HCT116 (cell line): ENCODE measurements at regions not wholly inside any gene's neighbourhood (a gene's known extent, or its start where the extent isn't known, plus 50 kb on each side); places are given as distances from the start of the nearest gene placed in this dataset.

Experiments used
- ATAC-seq: fragments of 200-7000 bp; cut with Tn5 transposase; 2 replicates; pipeline ENCODE4 v1.9.1; 2020; ENCODE audit warnings: mild to moderate bottlenecking, moderate library complexity
- BruUV-seq: library from RNA; stranded (reverse); fragments of 400-500 nt; replicated peaks from 2 replicates; lab custom pipeline; 2021; lab: Mats Ljungman, UMichigan
- CTCF ChIA-PET: fragments of 300-600 bp; sonication (Branson Sonifier 250); formaldehyde crosslinking; loops from one replicate; lab custom pipeline; 2021; ENCODE audit warnings: antibody characterized with exemption; lab: Charles Lee
- POLR2A ChIA-PET: fragments of 300-600, 350-600 bp; sonication (Branson Sonifier 250); formaldehyde crosslinking; loops from one replicate; lab custom pipeline; 2021; ENCODE audit warnings: antibody characterized with exemption; lab: Charles Lee
- RAD21 ChIA-PET, 2 experiments: fragments of 300-600 bp; sonication (Branson Sonifier 250); formaldehyde crosslinking; loops; one replicate each; lab custom pipeline; 2023; ENCODE audit warnings: low total read pairs in 2 of 2; ENCODE audit not compliant: uncharacterized antibody in 2 of 2, unreplicated experiment in 2 of 2, low non-redundant PET in 1 of 2; lab: Charles Lee
- DNase-seq: peaks from one replicate; pipeline ENCODE4 v3.0.0-alpha.2; 2010; ENCODE audit warnings: low read depth, low spot score
- H2AFZ ChIP-seq: fragments of 200-600 bp; shearing (Covaris generic), sonication (generic); 2 replicates; pipeline ENCODE4 v1.6.1; 2017; ENCODE audit warnings: low read depth, mixed run types, mixed read lengths, antibody characterized with exemption, low read length; ENCODE audit not compliant: poor library complexity, severe bottlenecking
- H3K27ac ChIP-seq: 2 replicates; pipeline ENCODE4 v1.5.1; 2012; ENCODE audit warnings: low read depth, low read length
- H3K27me3 ChIP-seq: fragments of 200-600 bp; sonication (generic); 2 replicates; pipeline ENCODE4 v1.6.1; 2016; ENCODE audit warnings: mixed run types, low read length, mixed read lengths; ENCODE audit not compliant: insufficient read depth
- H3K36me3 ChIP-seq, 2 experiments: fragments of 200-500 bp in 1 of 2; fragments of 200-600 bp in 1 of 2; sonication (Bioruptor generic) in 1 of 2; sonication (generic) in 1 of 2; 2 replicates each; pipeline versions ENCODE4 v1.5.1 to v1.6.1; 2014 to 2016; ENCODE audit warnings: low read length in 2 of 2, inconsistent platforms in 1 of 2, mixed read lengths in 1 of 2, mixed run types in 1 of 2; ENCODE audit not compliant: insufficient read depth in 2 of 2, control insufficient read depth in 1 of 2
- H3K4me1 ChIP-seq, 2 experiments: fragments of 200-600 bp in 1 of 2; sonication (generic) in 1 of 2; 2 replicates each; pipeline versions ENCODE4 v1.5.1 to v1.6.1; 2012 to 2017; ENCODE audit warnings: low read length in 2 of 2, inconsistent platforms in 1 of 2, mild to moderate bottlenecking in 1 of 2, mixed read lengths in 1 of 2, mixed run types in 1 of 2, moderate library complexity in 1 of 2; ENCODE audit not compliant: insufficient read depth in 2 of 2, control insufficient read depth in 1 of 2
- H3K4me2 ChIP-seq: fragments of 200-600 bp; sonication (generic); 2 replicates; pipeline ENCODE4 v1.6.1; 2017; ENCODE audit warnings: mixed run types, low read length, mixed read lengths
- H3K4me3 ChIP-seq, 2 experiments: fragments of 200-600 bp in 1 of 2; sonication (generic) in 1 of 2; replicated peaks in 1 of 2; 2 replicates each; pipeline ENCODE4 v1.5.1; 2011 to 2016; ENCODE audit warnings: low read length in 2 of 2, control low read depth in 1 of 2, low read depth in 1 of 2, mild to moderate bottlenecking in 1 of 2, mixed read lengths in 1 of 2, mixed run types in 1 of 2
- H3K79me2 ChIP-seq: fragments of 200-600 bp; sonication (generic); 2 replicates; pipeline ENCODE4 v1.6.1; 2017; ENCODE audit warnings: mild to moderate bottlenecking, mixed run types, low read length, moderate library complexity, mixed read lengths; ENCODE audit not compliant: insufficient read depth
- H3K9ac ChIP-seq: fragments of 200-600 bp; sonication (generic); 2 replicates; pipeline ENCODE4 v1.6.1; 2016; ENCODE audit warnings: low read length, mixed read lengths
- H3K9me2 ChIP-seq: fragments of 200-600 bp; sonication (generic), shearing (Covaris generic); 2 replicates; pipeline ENCODE4 v1.6.1; 2017; ENCODE audit warnings: mixed run types, mild to moderate bottlenecking, moderate library complexity; ENCODE audit not compliant: insufficient read depth
- H3K9me3 ChIP-seq, 2 experiments: fragments of 200-500 bp in 1 of 2; fragments of 200-600 bp in 1 of 2; sonication (Bioruptor generic) in 1 of 2; sonication (generic) in 1 of 2; 2 replicates each; pipeline ENCODE4 v1.6.1; 2014 to 2017; ENCODE audit warnings: low read length in 2 of 2, mixed read lengths in 2 of 2, inconsistent platforms in 1 of 2, low read depth in 1 of 2, mild to moderate bottlenecking in 1 of 2, mixed run types in 1 of 2, moderate library complexity in 1 of 2; ENCODE audit not compliant: control insufficient read depth in 1 of 2, insufficient read depth in 1 of 2
- H4K20me1 ChIP-seq: fragments of 200-600 bp; sonication (generic), shearing (Covaris generic); 2 replicates; pipeline ENCODE4 v1.6.1; 2017; ENCODE audit warnings: mixed run types, mild to moderate bottlenecking, moderate library complexity; ENCODE audit not compliant: insufficient read depth
- CBX3 ChIP-seq: IDR thresholded peaks from 2 replicates; pipeline ENCODE4 v1.6.1; 2012; ENCODE audit warnings: low read depth
- CEBPB ChIP-seq: IDR thresholded peaks from 2 replicates; pipeline ENCODE4 v1.6.1; 2012; ENCODE audit warnings: low read depth
- EGR1 ChIP-seq: IDR thresholded peaks from 2 replicates; pipeline ENCODE4 v1.6.1; 2012; ENCODE audit warnings: low read depth
- ELF1 ChIP-seq: IDR thresholded peaks from 2 replicates; pipeline ENCODE4 v1.6.1; 2012; ENCODE audit warnings: low read depth, borderline replicate concordance
- EZH2 ChIP-seq: fragments of 200-600 bp; sonication (generic); IDR thresholded peaks from 2 replicates; pipeline ENCODE4 v1.6.1; 2017; ENCODE audit warnings: antibody characterized with exemption, mixed run types
- EZH2phosphoT487 ChIP-seq: fragments of 200-600 bp; IDR thresholded peaks from 2 replicates; pipeline ENCODE4 v1.6.1; 2018; ENCODE audit warnings: antibody characterized with exemption, borderline replicate concordance
- FOSL1 ChIP-seq: IDR thresholded peaks from 2 replicates; pipeline ENCODE4 v1.6.1; 2012; ENCODE audit warnings: low read depth
- JUND ChIP-seq: IDR thresholded peaks from 2 replicates; pipeline ENCODE4 v1.6.1; 2012
- POLR2A ChIP-seq: IDR thresholded peaks from 2 replicates; pipeline ENCODE4 v1.7.0; 2011; ENCODE audit warnings: borderline replicate concordance; ENCODE audit not compliant: insufficient read depth, insufficient read length; ENCODE audit errors: extremely low read depth
- RAD21 ChIP-seq: IDR thresholded peaks from 2 replicates; pipeline ENCODE4 v1.6.1; 2012; ENCODE audit warnings: low read depth, mild to moderate bottlenecking
- SP1 ChIP-seq: IDR thresholded peaks from 2 replicates; pipeline ENCODE4 v1.6.1; 2012; ENCODE audit warnings: low read depth
- TCF7L2 ChIP-seq: IDR thresholded peaks from 2 replicates; pipeline ENCODE4 v1.7.0; 2011; ENCODE audit warnings: borderline replicate concordance, inconsistent platforms; ENCODE audit not compliant: insufficient read depth, insufficient read length; ENCODE audit errors: extremely low read depth
- YY1 ChIP-seq: IDR thresholded peaks from 2 replicates; pipeline ENCODE4 v1.6.1; 2011; ENCODE audit warnings: low read length, low read depth, moderate library complexity, mild to moderate bottlenecking; ENCODE audit not compliant: insufficient replicate concordance; ENCODE audit errors: extremely low read depth
- ZBTB33 ChIP-seq: IDR thresholded peaks from 2 replicates; pipeline ENCODE4 v1.6.1; 2011; ENCODE audit warnings: mild to moderate bottlenecking, low read length, moderate library complexity; ENCODE audit not compliant: insufficient replicate concordance; ENCODE audit errors: extremely low read depth
- intact Hi-C: fragments of 100-400 bp; cut with micrococcal nuclease; formaldehyde crosslinking; loops from 2 replicates; pipeline ENCODE4 v1.10.0; 2022
- TF ChIP-seq, protein P1 (sequence below): IDR thresholded peaks from 2 replicates; pipeline ENCODE4 v1.6.1; 2012
- TF ChIP-seq, protein P2 (sequence below): IDR thresholded peaks from 2 replicates; pipeline ENCODE4 v1.6.1; 2012; ENCODE audit warnings: low read depth

GRCh38 chr2:82172483-82172882 is 1867.9 kb upstream of the LRRTM1 start:
- BruUV-seq = no TSS peak
- H3K36me3 ChIP-seq = no peaks in the 10 kb centered on the region
- intact Hi-C loops = no loop called here
- DNase-seq = no peak
- H3K27me3 ChIP-seq = no peaks in the 10 kb centered on the region
- H3K9me2 ChIP-seq = no peaks in the 10 kb centered on the region
- no peaks in the 10 kb centered on the region for H3K4me1 ChIP-seq
- no peak overlapping the region for H3K27ac ChIP-seq
- no peaks in the 10 kb centered on the region for H3K79me2 ChIP-seq
- no peaks in the 10 kb centered on the region for H4K20me1 ChIP-seq
- no peak overlapping the region for H3K4me3 ChIP-seq
- H2AFZ ChIP-seq = no peak overlapping the region
- CTCF ChIA-PET = no interaction called here
- H3K4me2 ChIP-seq = no peak overlapping the region
- no peak for TF ChIP-seq CBX3
- TF ChIP-seq, protein P1, sequence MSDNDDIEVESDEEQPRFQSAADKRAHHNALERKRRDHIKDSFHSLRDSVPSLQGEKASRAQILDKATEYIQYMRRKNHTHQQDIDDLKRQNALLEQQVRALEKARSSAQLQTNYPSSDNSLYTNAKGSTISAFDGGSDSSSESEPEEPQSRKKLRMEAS = no peak
- no peak for TF ChIP-seq ZBTB33
- TF ChIP-seq JUND = no peak
- no peak for TF ChIP-seq FOSL1
- TF ChIP-seq ELF1 = no peak
- no peak for TF ChIP-seq RAD21
- TF ChIP-seq POLR2A = no peak
- TF ChIP-seq TCF7L2 = no peak
- TF ChIP-seq EGR1 = no peak
- TF ChIP-seq, protein P2, sequence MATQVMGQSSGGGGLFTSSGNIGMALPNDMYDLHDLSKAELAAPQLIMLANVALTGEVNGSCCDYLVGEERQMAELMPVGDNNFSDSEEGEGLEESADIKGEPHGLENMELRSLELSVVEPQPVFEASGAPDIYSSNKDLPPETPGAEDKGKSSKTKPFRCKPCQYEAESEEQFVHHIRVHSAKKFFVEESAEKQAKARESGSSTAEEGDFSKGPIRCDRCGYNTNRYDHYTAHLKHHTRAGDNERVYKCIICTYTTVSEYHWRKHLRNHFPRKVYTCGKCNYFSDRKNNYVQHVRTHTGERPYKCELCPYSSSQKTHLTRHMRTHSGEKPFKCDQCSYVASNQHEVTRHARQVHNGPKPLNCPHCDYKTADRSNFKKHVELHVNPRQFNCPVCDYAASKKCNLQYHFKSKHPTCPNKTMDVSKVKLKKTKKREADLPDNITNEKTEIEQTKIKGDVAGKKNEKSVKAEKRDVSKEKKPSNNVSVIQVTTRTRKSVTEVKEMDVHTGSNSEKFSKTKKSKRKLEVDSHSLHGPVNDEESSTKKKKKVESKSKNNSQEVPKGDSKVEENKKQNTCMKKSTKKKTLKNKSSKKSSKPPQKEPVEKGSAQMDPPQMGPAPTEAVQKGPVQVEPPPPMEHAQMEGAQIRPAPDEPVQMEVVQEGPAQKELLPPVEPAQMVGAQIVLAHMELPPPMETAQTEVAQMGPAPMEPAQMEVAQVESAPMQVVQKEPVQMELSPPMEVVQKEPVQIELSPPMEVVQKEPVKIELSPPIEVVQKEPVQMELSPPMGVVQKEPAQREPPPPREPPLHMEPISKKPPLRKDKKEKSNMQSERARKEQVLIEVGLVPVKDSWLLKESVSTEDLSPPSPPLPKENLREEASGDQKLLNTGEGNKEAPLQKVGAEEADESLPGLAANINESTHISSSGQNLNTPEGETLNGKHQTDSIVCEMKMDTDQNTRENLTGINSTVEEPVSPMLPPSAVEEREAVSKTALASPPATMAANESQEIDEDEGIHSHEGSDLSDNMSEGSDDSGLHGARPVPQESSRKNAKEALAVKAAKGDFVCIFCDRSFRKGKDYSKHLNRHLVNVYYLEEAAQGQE = no peak
- TF ChIP-seq CEBPB = no peak
- TF ChIP-seq YY1 = no peak
- no peak for TF ChIP-seq SP1
- TF ChIP-seq EZH2 = no peak
- no peak for TF ChIP-seq EZH2phosphoT487
- POLR2A ChIA-PET = no interaction called here
- no peak for ATAC-seq
- H3K9ac ChIP-seq = no peak overlapping the region
- RAD21 ChIA-PET = no interaction called here
- no peaks in the 10 kb centered on the region for H3K9me3 ChIP-seq
